Right atrium auricular region (tissue), 2 donors: ENCODE measurements at regions not wholly inside any gene's neighbourhood (a gene's known extent, or its start where the extent isn't known, plus 50 kb on each side); places are given as distances from the start of the nearest gene placed in this dataset.
A peak's percentile ranks its signal among the peaks of the same experiment; 100 is the strongest.
"Not testable (repeated sequence)": the region's sequence is repeated elsewhere in the genome, so short reads cannot be mapped to it uniquely, and the experiment has no call there.

Experiments
- DNase-seq: peaks from one replicate; pipeline ENCODE4 v3.0.0-alpha.2; 2019; ENCODE audit warnings: low spot score
- H3K27ac ChIP-seq, 2 donors: fragments of 200-600 bp; sonication (generic); 1 replicate in 1 of 2; 2 replicates in 1 of 2; pipeline ENCODE4 v1.5.1; 2016 to 2019
- H3K27me3 ChIP-seq, 2 donors: fragments of 200-600 bp; sonication (generic); one replicate each; pipeline versions ENCODE4 v1.5.1 to v1.6.0; 2017 to 2019
- H3K36me3 ChIP-seq: fragments of 200-600 bp; sonication (generic); one replicate; pipeline ENCODE4 v1.5.1; 2016
- H3K4me1 ChIP-seq, 2 donors: fragments of 200-600 bp; sonication (generic); one replicate each; pipeline versions ENCODE4 v1.5.1 to v1.6.0; 2017 to 2019
- H3K4me3 ChIP-seq, 2 donors: fragments of 200-600 bp; sonication (generic); 1 replicate in 1 of 2; 2 replicates in 1 of 2; pipeline ENCODE4 v1.5.1; 2017 to 2019; ENCODE audit warnings: mild to moderate bottlenecking in 1 of 2, moderate library complexity in 1 of 2
- H3K9me3 ChIP-seq, 2 donors: fragments of 200-600 bp; sonication (generic); one replicate each; pipeline ENCODE4 v1.5.1; 2019
- TF ChIP-seq, protein P1 (sequence below), 2 donors: fragments of 200-600 bp; sonication (generic); IDR thresholded peaks; one replicate each; pipeline ENCODE4 v1.5.1; 2019; ENCODE audit warnings: antibody characterized with exemption in 2 of 2

DNA sequence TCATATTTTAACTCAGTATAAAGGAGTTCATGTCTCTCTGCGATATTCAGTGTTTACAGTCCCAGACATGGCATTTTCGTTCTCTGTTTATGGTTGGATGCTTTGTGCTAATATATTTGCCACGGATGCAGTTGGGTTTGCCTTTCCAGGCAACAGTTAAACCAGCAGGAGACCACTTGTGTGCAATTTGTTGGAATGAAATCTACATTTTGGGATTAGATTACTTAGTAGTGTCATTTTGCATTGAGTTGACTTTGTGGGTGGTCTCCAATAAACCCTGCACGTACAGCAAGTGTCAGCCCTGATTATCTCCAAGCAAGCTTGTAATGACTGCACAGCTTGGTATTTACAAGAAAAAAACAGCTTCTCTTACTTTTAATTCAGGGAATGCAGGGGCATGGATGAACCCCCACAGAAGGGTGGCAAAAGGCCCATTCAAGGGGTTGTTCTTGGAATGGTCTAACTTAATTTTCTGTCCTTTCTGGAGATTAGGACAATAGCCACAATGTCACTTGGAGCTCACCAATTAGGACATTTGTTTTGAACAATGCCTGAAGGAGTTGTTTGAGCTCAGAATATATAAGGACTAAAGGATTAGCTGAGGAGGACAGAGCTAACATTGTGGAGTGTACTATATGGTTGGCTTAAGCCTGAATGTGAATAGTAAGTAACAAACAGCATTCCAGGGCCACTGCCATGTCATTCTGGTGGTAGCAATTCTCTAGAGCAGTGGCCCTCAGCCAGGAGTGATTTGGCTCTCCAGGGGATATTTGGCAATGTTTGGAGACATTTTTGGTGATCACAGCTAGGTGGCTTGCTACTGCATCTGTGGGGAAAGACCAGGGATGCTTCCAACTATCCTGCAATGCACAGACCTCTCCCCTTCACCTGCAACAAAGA is 121.5 kb downstream of the SLC4A3 start:
- no peak overlapping the region for H3K27ac ChIP-seq
- DNase-seq: no peak
- TF ChIP-seq, protein P1, sequence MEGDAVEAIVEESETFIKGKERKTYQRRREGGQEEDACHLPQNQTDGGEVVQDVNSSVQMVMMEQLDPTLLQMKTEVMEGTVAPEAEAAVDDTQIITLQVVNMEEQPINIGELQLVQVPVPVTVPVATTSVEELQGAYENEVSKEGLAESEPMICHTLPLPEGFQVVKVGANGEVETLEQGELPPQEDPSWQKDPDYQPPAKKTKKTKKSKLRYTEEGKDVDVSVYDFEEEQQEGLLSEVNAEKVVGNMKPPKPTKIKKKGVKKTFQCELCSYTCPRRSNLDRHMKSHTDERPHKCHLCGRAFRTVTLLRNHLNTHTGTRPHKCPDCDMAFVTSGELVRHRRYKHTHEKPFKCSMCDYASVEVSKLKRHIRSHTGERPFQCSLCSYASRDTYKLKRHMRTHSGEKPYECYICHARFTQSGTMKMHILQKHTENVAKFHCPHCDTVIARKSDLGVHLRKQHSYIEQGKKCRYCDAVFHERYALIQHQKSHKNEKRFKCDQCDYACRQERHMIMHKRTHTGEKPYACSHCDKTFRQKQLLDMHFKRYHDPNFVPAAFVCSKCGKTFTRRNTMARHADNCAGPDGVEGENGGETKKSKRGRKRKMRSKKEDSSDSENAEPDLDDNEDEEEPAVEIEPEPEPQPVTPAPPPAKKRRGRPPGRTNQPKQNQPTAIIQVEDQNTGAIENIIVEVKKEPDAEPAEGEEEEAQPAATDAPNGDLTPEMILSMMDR (IDR thresholded peaks at IDR 0.05): no peak
- no peaks in the 10 kb centered on the region for H3K27me3 ChIP-seq
- H3K9me3 ChIP-seq: no peaks in the 10 kb centered on the region
- peaks cover 0 to 13% of the 10 kb centered on the region in 2 donors for H3K4me1 ChIP-seq
- H3K36me3 ChIP-seq: no peaks in the 10 kb centered on the region
- H3K4me3 ChIP-seq: no peak overlapping the region

DNA sequence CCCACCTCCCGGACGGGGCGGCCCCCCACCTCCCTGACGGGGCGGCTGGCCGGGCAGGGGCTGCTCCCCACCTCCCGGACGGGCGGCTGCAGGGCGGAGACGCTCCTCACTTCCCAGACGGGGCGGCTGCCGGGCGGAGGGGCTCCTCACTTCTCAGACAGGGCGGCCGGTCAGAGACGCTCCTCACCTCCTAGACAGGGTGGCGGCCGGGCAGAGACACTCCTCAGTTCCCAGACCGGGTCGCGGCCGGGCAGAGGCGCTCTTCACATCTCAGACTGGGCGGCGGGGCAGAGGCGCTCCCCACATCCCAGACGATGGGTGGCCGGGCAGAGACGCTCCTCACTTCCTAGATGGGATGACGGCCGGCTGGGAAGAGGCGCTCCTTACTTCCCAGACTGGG is 123.7 kb downstream of the SLC4A3 start:
- H3K36me3 ChIP-seq, H3K9me3 ChIP-seq, H3K4me1 ChIP-seq, H3K4me3 ChIP-seq, H3K27ac ChIP-seq, H3K27me3 ChIP-seq: not testable (repeated sequence)
- peak; percentile 26 for DNase-seq

DNA sequence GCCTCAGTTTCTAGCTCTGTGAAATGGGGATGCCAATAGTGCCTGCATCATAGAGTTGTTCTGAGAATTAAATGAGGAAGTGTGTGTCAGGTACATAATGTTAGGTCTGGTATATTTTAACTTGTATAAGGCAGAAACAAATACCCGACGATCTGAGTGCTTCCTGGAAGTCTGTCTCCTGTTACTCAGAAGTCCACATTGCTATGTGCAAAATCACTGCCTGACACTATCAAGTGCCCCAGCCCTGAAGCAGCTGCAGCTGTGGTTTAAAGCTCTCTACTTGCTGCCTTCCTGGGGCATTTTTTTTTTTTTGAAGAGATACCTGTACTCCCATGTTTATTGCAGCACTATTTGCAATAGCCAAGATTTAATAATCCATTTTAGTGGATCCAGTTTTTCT is 125.3 kb downstream of the SLC4A3 start:
- Histone ChIP-seq H3K27me3 (no peaks in the 10 kb centered on the region), H3K36me3 (no peaks in the 10 kb centered on the region), H3K4me3 (no peak overlapping the region), H3K27ac (no peak overlapping the region), H3K9me3 (no peaks in the 10 kb centered on the region), H3K4me1 (no peaks in the 10 kb centered on the region)
- TF ChIP-seq, protein P1 (IDR thresholded peaks at IDR 0.05): no peak
- no peak for DNase-seq

DNA sequence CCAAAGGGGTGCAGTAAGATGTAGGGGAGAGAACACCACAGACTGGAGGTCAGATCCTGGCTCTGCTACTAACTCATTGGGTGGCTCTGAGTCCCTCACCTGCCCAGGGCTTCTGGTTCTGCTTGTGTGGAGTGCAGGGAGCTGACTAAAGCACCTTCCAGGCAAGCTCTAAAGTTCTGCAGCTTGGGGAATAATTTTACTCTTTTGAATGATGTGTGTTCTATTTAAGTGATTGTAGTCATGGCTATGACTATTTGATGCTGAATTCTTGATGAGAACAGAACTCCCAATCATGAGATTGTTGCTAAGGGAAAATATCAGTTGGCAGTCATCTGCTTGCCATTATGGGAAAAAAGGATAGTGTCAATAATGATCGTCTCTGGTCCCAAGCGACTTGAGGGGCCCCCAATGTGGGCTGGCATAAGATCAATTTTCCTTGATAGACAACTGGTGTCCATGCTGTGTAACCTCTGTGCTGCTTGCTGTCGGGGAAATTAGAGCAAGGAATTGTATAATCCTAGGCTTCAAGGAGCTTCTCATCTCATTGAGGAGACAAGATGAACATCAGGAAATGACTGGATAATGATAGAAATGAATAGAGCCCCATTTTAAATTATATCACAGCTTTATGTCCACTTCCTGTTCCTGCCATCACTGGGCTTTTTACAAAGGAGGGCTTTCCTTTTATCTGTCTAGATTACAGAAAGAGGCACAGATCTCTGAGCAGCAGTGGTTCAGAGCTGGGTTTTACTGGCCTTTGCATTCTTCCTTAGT is 131.7 kb downstream of the SLC4A3 start:
- Histone ChIP-seq H3K4me3 (no peak overlapping the region), H3K4me1 (peaks cover 0 to 6% of the 10 kb centered on the region in 2 donors), H3K9me3 (no peaks in the 10 kb centered on the region), H3K27me3 (no peaks in the 10 kb centered on the region), H3K27ac (peak overlapping the region in 1 of 2 donors; percentile 36), H3K36me3 (no peaks in the 10 kb centered on the region)
- TF ChIP-seq, protein P1 (IDR thresholded peaks at IDR 0.05): no peak
- DNase-seq: no peak

DNA sequence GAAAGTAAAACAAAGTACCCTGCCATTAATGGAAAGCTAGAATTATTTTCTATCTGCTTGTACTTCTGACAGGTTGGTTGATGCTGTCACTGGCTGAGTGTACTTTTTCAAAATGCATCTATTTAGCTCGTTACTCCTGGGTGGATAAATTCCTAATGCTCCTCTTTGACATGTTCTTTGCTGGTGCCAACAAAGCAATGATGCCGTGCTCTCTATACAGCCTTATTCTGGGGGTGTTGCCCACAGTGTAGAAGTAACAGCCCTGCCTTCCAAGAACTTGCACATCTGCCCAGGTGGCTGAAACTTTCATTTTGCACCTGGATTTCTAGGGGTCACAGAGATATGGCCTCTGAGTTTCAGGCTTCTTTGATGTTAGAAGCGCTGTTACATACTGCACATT is 132.4 kb downstream of the SLC4A3 start:
- Histone ChIP-seq H3K4me1 (peaks cover 0 to 6% of the 10 kb centered on the region in 2 donors), H3K27me3 (no peaks in the 10 kb centered on the region), H3K27ac (peak overlapping the region in 1 of 2 donors; percentile 36), H3K9me3 (no peaks in the 10 kb centered on the region), H3K36me3 (no peaks in the 10 kb centered on the region), H3K4me3 (no peak overlapping the region)
- DNase-seq: no peak
- TF ChIP-seq, protein P1 (IDR thresholded peaks at IDR 0.05): no peak

DNA sequence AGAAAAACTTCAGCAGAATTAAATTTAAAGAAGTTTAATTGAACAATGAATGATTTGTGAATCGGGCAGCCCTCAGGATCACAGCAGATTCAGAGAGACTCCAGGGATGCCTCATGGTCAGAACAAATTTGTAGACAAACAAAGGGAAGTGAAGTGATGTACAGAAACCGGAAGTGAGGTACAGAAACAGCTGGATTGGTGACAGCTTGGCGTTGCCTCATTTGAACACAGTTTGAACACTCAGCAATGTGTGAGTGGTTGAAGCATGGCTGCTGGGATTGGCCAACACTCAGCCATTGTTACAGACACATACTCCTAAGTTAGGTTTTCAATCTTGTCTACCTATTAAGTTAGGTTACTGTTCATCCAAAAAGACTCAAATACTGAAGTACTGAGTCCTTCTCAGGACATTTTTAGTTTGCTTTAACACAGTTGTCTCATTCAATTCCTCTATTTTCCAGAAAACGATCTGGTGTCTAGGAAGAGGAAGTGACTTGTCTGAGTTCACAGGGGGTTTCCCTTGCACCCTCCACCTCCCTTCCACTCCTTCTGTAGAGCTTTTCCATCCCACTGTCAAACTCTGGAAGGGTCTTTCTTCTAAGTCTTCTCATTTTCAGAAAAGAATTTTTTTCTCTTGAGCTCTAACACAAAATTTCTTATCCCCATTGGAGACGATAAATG is 137.9 kb downstream of the SLC4A3 start:
- Histone ChIP-seq H3K36me3 (no peaks in the 10 kb centered on the region), H3K27ac (peak overlapping the region in 1 of 2 donors; percentile 89), H3K9me3 (no peaks in the 10 kb centered on the region), H3K27me3 (no peaks in the 10 kb centered on the region), H3K4me1 (peaks cover 0 to 26% of the 10 kb centered on the region in 2 donors), H3K4me3 (no peak overlapping the region)
- TF ChIP-seq, protein P1 (IDR thresholded peaks at IDR 0.05): no peak
- DNase-seq: no peak
